GM10248 (cell line): ENCODE measurements at regions not wholly inside any gene's neighbourhood (a gene's known extent, or its start where the extent isn't known, plus 50 kb on each side); places are given as distances from the start of the nearest gene placed in this dataset.

ENCODE experiments used
- CTCF ChIA-PET: fragments of 300-600 bp; sonication (Branson Sonifier 250); formaldehyde crosslinking; extraction: SDS; loops from one replicate; lab custom pipeline; 2021; ENCODE audit warnings: antibody characterized with exemption; lab: Yijun Ruan, JAX
- POLR2A ChIA-PET: fragments of 350-650 bp; sonication (Branson Sonifier 250); formaldehyde crosslinking; extraction: SDS; loops from one replicate; lab custom pipeline; 2020; ENCODE audit warnings: antibody characterized with exemption; lab: Yijun Ruan, JAX
- DNase-seq: peaks from one replicate; pipeline ENCODE4 v3.0.0; 2012; ENCODE audit errors: extremely low spot score
- CTCF ChIP-seq: IDR thresholded peaks from 2 replicates; pipeline ENCODE4 v1.5.1; 2012; ENCODE audit warnings: mild to moderate bottlenecking, low read depth; ENCODE audit errors: extremely low read depth, missing control alignments, control extremely low read depth

GRCh38 chr3:72492240-72492639 is 356.0 kb downstream of the SHQ1 start:
- ChIA-PET POLR2A (no interaction called here), CTCF (interaction anchor here (1.1 kb wide), 1 partner anchor 17 kb away, joined by 4 read pairs; no protein-coding TSS in a partner anchor)
- TF ChIP-seq CTCF: no peak
- no peak for DNase-seq

- CTCF ChIA-PET: no interaction called here
- TF ChIP-seq CTCF: no peak
- POLR2A ChIA-PET: no interaction called here
- DNase-seq: no peak
These were observed 357.4 kb downstream of the SHQ1 start for GRCh38 chr3:72490688-72491435.

GRCh38 chr3:72489901-72490300 is 358.3 kb downstream of the SHQ1 start:
- ChIA-PET POLR2A (no interaction called here), CTCF (no interaction called here)
- no peak for DNase-seq
- TF ChIP-seq CTCF: no peak

- ChIA-PET POLR2A (no interaction called here), CTCF (interaction anchor here (0.9 to 2.0 kb wide), 6 partner anchors 9 to 569 kb away, joined by 3 to 6 read pairs (median 4); no protein-coding TSS in a partner anchor)
- DNase-seq: no peak
- no peak for TF ChIP-seq CTCF
These were observed 359.6 kb downstream of the SHQ1 start for GRCh38 chr3:72488738-72489035.

GRCh38 chr3:72487946-72488737 is 360.1 kb downstream of the SHQ1 start:
- ChIA-PET POLR2A (interaction anchor here (0.9 to 1.2 kb wide), 3 partner anchors 8 to 61 kb away, joined by 3 read pairs; no protein-coding TSS in a partner anchor), CTCF (interaction anchor here (0.9 to 2.0 kb wide), 10 partner anchors 9 to 613 kb away, joined by 3 to 6 read pairs (median 4); no protein-coding TSS in a partner anchor)
- DNase-seq: no peak
- no peak for TF ChIP-seq CTCF

GRCh38 chr3:72487078-72487765 is 361.0 kb downstream of the SHQ1 start:
- peak; percentile 35 for DNase-seq
- ChIA-PET CTCF (interaction anchor here (0.9 to 2.0 kb wide), 7 partner anchors 10 to 612 kb away, joined by 3 to 6 read pairs (median 4); no protein-coding TSS in a partner anchor), POLR2A (interaction anchor here (0.9 to 1.2 kb wide), 3 partner anchors 9 to 62 kb away, joined by 3 read pairs; no protein-coding TSS in a partner anchor)
- TF ChIP-seq CTCF: no peak
